A673 (cell line): ENCODE measurements at regions not wholly inside any gene's neighbourhood (a gene's known extent, or its start where the extent isn't known, plus 50 kb on each side); places are given as distances from the start of the nearest gene placed in this dataset.

Source experiments
- BruUV-seq: library from RNA; stranded (reverse); fragments of 400-500 nt; replicated peaks from 2 replicates; lab custom pipeline; 2021; lab: Mats Ljungman, UMichigan
- CTCF ChIA-PET: fragments of 300-600 bp; sonication (Branson Sonifier 250); formaldehyde crosslinking; loops from one replicate; lab custom pipeline; 2022; ENCODE audit warnings: antibody characterized with exemption; lab: Charles Lee
- POLR2A ChIA-PET: fragments of 300-600 bp; sonication (Branson Sonifier 250); formaldehyde crosslinking; loops from one replicate; lab custom pipeline; 2022; ENCODE audit warnings: antibody characterized with exemption; ENCODE audit not compliant: low non-redundant PET; lab: Charles Lee
- DNase-seq: peaks from one replicate; pipeline ENCODE4 v3.0.0-alpha.2; 2015; ENCODE audit warnings: low spot score
- H3K27ac ChIP-seq: fragments of 200-600 bp; sonication (generic); 2 replicates; pipeline ENCODE4 v1.5.1; 2016; ENCODE audit warnings: mixed run types, low read depth, mild to moderate bottlenecking, mixed read lengths, antibody characterized with exemption, low read length; ENCODE audit not compliant: poor library complexity, severe bottlenecking
- H3K27me3 ChIP-seq: fragments of 200-600 bp; sonication (generic); replicated peaks from 2 replicates; pipeline ENCODE4 v1.6.1; 2017; ENCODE audit warnings: mixed run types, low read depth, mild to moderate bottlenecking, mixed read lengths, antibody characterized with exemption, low read length; ENCODE audit not compliant: insufficient read depth, poor library complexity
- H3K36me3 ChIP-seq: fragments of 200-600 bp; sonication (generic); 2 replicates; pipeline ENCODE4 v1.6.1; 2016; ENCODE audit warnings: mixed run types, mild to moderate bottlenecking, mixed read lengths, antibody characterized with exemption, low read length; ENCODE audit not compliant: insufficient read depth, poor library complexity, severe bottlenecking
- H3K4me1 ChIP-seq: fragments of 200-600 bp; sonication (generic); 2 replicates; pipeline ENCODE4 v1.6.1; 2017; ENCODE audit warnings: mixed run types, mild to moderate bottlenecking, mixed read lengths, antibody characterized with exemption, low read length; ENCODE audit not compliant: insufficient read depth, poor library complexity, severe bottlenecking
- H3K4me3 ChIP-seq: fragments of 200-600 bp; sonication (generic); 2 replicates; pipeline ENCODE4 v1.5.1; 2016; ENCODE audit warnings: low read depth, mixed run types, mild to moderate bottlenecking, mixed read lengths, low read length; ENCODE audit not compliant: poor library complexity, severe bottlenecking
- H3K9me3 ChIP-seq: fragments of 200-600 bp; sonication (generic); 2 replicates; pipeline ENCODE4 v1.6.1; 2016; ENCODE audit warnings: mixed run types, low read depth, mild to moderate bottlenecking, mixed read lengths, antibody characterized with exemption, low read length; ENCODE audit not compliant: poor library complexity, severe bottlenecking
- EZH2 ChIP-seq: fragments of 200-600 bp; sonication (generic); IDR thresholded peaks from 2 replicates; pipeline ENCODE4 v1.6.1; 2017; ENCODE audit warnings: borderline replicate concordance, low read depth, mild to moderate bottlenecking, mixed read lengths, antibody characterized with exemption, low read length; ENCODE audit not compliant: poor library complexity, severe bottlenecking
- intact Hi-C: fragments of 100-400 bp; cut with micrococcal nuclease; formaldehyde crosslinking; loops from one replicate; pipeline ENCODE4 v1.10.0; 2022; ENCODE audit not compliant: unreplicated experiment
- TF ChIP-seq, protein P1 (sequence below): fragments of 300-800, 200-600 bp; sonication (generic); conservative IDR thresholded peaks from 2 replicates; pipeline ENCODE4 v1.5.1; 2017; ENCODE audit warnings: low read depth, mild to moderate bottlenecking, antibody characterized with exemption, low read length, moderate library complexity, mixed read lengths

DNA sequence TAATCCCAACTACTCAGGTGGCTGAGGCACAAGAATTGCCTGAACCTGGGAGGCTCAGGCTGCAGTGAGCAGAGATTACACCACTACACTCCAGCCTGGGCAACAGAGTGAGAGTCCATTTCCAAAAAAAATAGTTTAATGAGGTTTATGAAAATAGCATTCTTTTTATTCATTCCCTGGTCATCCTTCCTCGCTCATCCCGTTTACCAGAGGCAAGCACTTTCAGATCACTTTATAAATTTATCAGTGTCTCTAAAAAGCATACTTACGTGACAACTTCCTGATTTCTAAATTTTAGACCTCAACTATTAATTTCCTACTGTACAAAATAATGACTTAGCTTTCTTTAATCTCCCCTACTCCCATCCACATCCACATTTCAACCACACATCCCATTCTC is 864.8 kb downstream of the EPHA4 start:
- no peaks in the 10 kb centered on the region for H3K9me3 ChIP-seq
- H3K4me3 ChIP-seq, result no peak overlapping the region
- TF ChIP-seq EZH2, result no peak
- H3K4me1 ChIP-seq, result no peaks in the 10 kb centered on the region
- no peak overlapping the region for H3K27ac ChIP-seq
- ChIA-PET CTCF (no interaction called here), POLR2A (no interaction called here)
- no peaks in the 10 kb centered on the region for H3K36me3 ChIP-seq
- intact Hi-C loops, result no loop called here
- no peaks in the 10 kb centered on the region for H3K27me3 ChIP-seq
- DNase-seq, result no peak
- no TSS peak for BruUV-seq

DNA sequence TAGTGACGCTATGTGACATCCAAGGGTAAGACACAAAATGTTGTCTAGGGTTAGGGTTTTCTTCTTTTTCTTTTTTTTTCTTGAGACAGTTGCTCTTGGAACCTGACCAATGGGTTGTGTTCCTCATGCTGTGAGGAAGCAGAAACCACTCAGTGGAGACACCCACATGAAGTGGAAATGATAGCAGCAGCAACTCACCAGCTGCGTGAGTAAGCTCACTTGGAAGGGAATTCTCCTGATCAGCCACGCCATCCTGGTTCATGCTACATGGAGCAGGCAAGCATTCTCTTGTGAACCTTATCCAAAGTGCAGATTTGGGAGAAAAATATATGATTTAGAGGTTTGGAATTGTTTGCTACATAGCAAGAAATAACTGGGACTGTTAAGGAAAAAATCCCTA is 863.7 kb downstream of the EPHA4 start:
- Histone ChIP-seq H3K9me3 (no peaks in the 10 kb centered on the region), H3K36me3 (no peaks in the 10 kb centered on the region), H3K27ac (no peak overlapping the region), H3K4me1 (no peaks in the 10 kb centered on the region), H3K27me3 (no peaks in the 10 kb centered on the region), H3K4me3 (no peak overlapping the region)
- no TSS peak for BruUV-seq
- ChIA-PET POLR2A (no interaction called here), CTCF (no interaction called here)
- intact Hi-C loops, result no loop called here
- no peak for TF ChIP-seq EZH2
- TF ChIP-seq, protein P1, sequence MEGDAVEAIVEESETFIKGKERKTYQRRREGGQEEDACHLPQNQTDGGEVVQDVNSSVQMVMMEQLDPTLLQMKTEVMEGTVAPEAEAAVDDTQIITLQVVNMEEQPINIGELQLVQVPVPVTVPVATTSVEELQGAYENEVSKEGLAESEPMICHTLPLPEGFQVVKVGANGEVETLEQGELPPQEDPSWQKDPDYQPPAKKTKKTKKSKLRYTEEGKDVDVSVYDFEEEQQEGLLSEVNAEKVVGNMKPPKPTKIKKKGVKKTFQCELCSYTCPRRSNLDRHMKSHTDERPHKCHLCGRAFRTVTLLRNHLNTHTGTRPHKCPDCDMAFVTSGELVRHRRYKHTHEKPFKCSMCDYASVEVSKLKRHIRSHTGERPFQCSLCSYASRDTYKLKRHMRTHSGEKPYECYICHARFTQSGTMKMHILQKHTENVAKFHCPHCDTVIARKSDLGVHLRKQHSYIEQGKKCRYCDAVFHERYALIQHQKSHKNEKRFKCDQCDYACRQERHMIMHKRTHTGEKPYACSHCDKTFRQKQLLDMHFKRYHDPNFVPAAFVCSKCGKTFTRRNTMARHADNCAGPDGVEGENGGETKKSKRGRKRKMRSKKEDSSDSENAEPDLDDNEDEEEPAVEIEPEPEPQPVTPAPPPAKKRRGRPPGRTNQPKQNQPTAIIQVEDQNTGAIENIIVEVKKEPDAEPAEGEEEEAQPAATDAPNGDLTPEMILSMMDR, result no peak
- DNase-seq, result no peak

DNA sequence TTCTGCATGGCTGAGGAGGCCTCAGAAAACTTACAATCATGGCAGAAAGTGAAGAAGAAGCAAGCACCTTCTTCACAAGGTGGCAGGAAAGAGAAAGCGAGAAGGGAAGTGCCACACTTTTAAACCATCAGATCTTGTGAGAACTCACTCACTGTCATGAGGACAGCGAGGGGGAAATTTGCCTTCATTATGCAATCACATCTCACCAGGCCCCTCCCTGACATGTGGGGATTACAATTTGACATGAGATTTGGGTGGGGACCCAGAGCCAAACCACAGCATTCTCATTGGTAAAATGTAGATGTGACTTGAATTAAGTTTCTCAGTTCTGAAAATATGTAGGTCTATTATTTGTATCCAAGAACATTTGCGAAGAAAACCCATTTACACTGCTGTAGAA is 854.8 kb downstream of the EPHA4 start:
- intact Hi-C loops, result no loop called here
- DNase-seq, result no peak
- H3K9me3 ChIP-seq, result peaks cover 8% of the 10 kb centered on the region
- no peaks in the 10 kb centered on the region for H3K36me3 ChIP-seq
- H3K27me3 ChIP-seq, result no peaks in the 10 kb centered on the region
- POLR2A ChIA-PET, result no interaction called here
- H3K27ac ChIP-seq, result no peak overlapping the region
- TF ChIP-seq, protein P1, result no peak
- no peak for TF ChIP-seq EZH2
- H3K4me1 ChIP-seq, result no peaks in the 10 kb centered on the region
- no TSS peak for BruUV-seq
- CTCF ChIA-PET, result no interaction called here
- H3K4me3 ChIP-seq, result no peak overlapping the region

DNA sequence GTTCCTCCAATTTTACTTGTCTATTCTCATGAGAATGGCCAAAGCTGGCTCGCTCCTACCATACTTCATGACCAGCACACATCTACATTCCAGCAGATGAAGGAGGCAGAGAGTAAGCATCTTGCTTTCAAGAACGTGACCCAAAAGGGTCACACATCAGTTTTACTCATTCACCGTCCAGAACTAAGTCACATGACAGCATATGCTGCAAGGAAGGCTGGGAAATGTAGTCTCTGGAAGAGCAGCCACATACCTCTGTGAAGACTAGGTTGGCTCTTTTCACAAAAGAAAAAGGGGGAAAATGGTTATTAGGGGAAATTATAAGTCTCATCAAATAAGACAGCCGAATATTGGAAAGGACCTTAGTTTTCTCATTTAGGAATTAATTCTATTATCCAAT is 835.3 kb downstream of the EPHA4 start:
- TF ChIP-seq, protein P1, result no peak
- no peak for TF ChIP-seq EZH2
- Histone ChIP-seq H3K27ac (no peak overlapping the region), H3K27me3 (no peaks in the 10 kb centered on the region), H3K4me3 (no peak overlapping the region), H3K36me3 (no peaks in the 10 kb centered on the region), H3K9me3 (peaks cover 3% of the 10 kb centered on the region), H3K4me1 (no peaks in the 10 kb centered on the region)
- ChIA-PET POLR2A (no interaction called here), CTCF (no interaction called here)
- intact Hi-C loops, result no loop called here
- BruUV-seq, result no TSS peak
- no peak for DNase-seq
